HCT116 (cell line): ENCODE measurements at regions not wholly inside any gene's neighbourhood (a gene's known extent, or its start where the extent isn't known, plus 50 kb on each side); places are given as distances from the start of the nearest gene placed in this dataset.

Experiments
- ATAC-seq: fragments of 200-7000 bp; cut with Tn5 transposase; 2 replicates; pipeline ENCODE4 v1.9.1; 2020; ENCODE audit warnings: mild to moderate bottlenecking, moderate library complexity
- BruUV-seq: library from RNA; stranded (reverse); fragments of 400-500 nt; replicated peaks from 2 replicates; lab custom pipeline; 2021; lab: Mats Ljungman, UMichigan
- CTCF ChIA-PET: fragments of 300-600 bp; sonication (Branson Sonifier 250); formaldehyde crosslinking; loops from one replicate; lab custom pipeline; 2021; ENCODE audit warnings: antibody characterized with exemption; lab: Charles Lee
- POLR2A ChIA-PET: fragments of 300-600, 350-600 bp; sonication (Branson Sonifier 250); formaldehyde crosslinking; loops from one replicate; lab custom pipeline; 2021; ENCODE audit warnings: antibody characterized with exemption; lab: Charles Lee
- RAD21 ChIA-PET, 2 experiments: fragments of 300-600 bp; sonication (Branson Sonifier 250); formaldehyde crosslinking; loops; one replicate each; lab custom pipeline; 2023; ENCODE audit warnings: low total read pairs in 2 of 2; ENCODE audit not compliant: uncharacterized antibody in 2 of 2, unreplicated experiment in 2 of 2, low non-redundant PET in 1 of 2; lab: Charles Lee
- DNase-seq: peaks from one replicate; pipeline ENCODE4 v3.0.0-alpha.2; 2010; ENCODE audit warnings: low read depth, low spot score
- H2AFZ ChIP-seq: fragments of 200-600 bp; shearing (Covaris generic), sonication (generic); 2 replicates; pipeline ENCODE4 v1.6.1; 2017; ENCODE audit warnings: low read depth, mixed run types, mixed read lengths, antibody characterized with exemption, low read length; ENCODE audit not compliant: poor library complexity, severe bottlenecking
- H3K27ac ChIP-seq: 2 replicates; pipeline ENCODE4 v1.5.1; 2012; ENCODE audit warnings: low read depth, low read length
- H3K27me3 ChIP-seq: fragments of 200-600 bp; sonication (generic); 2 replicates; pipeline ENCODE4 v1.6.1; 2016; ENCODE audit warnings: mixed run types, low read length, mixed read lengths; ENCODE audit not compliant: insufficient read depth
- H3K36me3 ChIP-seq, 2 experiments: fragments of 200-500 bp in 1 of 2; fragments of 200-600 bp in 1 of 2; sonication (Bioruptor generic) in 1 of 2; sonication (generic) in 1 of 2; 2 replicates each; pipeline versions ENCODE4 v1.5.1 to v1.6.1; 2014 to 2016; ENCODE audit warnings: low read length in 2 of 2, inconsistent platforms in 1 of 2, mixed read lengths in 1 of 2, mixed run types in 1 of 2; ENCODE audit not compliant: insufficient read depth in 2 of 2, control insufficient read depth in 1 of 2
- H3K4me1 ChIP-seq, 2 experiments: fragments of 200-600 bp in 1 of 2; sonication (generic) in 1 of 2; 2 replicates each; pipeline versions ENCODE4 v1.5.1 to v1.6.1; 2012 to 2017; ENCODE audit warnings: low read length in 2 of 2, inconsistent platforms in 1 of 2, mild to moderate bottlenecking in 1 of 2, mixed read lengths in 1 of 2, mixed run types in 1 of 2, moderate library complexity in 1 of 2; ENCODE audit not compliant: insufficient read depth in 2 of 2, control insufficient read depth in 1 of 2
- H3K4me2 ChIP-seq: fragments of 200-600 bp; sonication (generic); 2 replicates; pipeline ENCODE4 v1.6.1; 2017; ENCODE audit warnings: mixed run types, low read length, mixed read lengths
- H3K4me3 ChIP-seq, 2 experiments: fragments of 200-600 bp in 1 of 2; sonication (generic) in 1 of 2; replicated peaks in 1 of 2; 2 replicates each; pipeline ENCODE4 v1.5.1; 2011 to 2016; ENCODE audit warnings: low read length in 2 of 2, control low read depth in 1 of 2, low read depth in 1 of 2, mild to moderate bottlenecking in 1 of 2, mixed read lengths in 1 of 2, mixed run types in 1 of 2
- H3K79me2 ChIP-seq: fragments of 200-600 bp; sonication (generic); 2 replicates; pipeline ENCODE4 v1.6.1; 2017; ENCODE audit warnings: mild to moderate bottlenecking, mixed run types, low read length, moderate library complexity, mixed read lengths; ENCODE audit not compliant: insufficient read depth
- H3K9ac ChIP-seq: fragments of 200-600 bp; sonication (generic); 2 replicates; pipeline ENCODE4 v1.6.1; 2016; ENCODE audit warnings: low read length, mixed read lengths
- H3K9me2 ChIP-seq: fragments of 200-600 bp; sonication (generic), shearing (Covaris generic); 2 replicates; pipeline ENCODE4 v1.6.1; 2017; ENCODE audit warnings: mixed run types, mild to moderate bottlenecking, moderate library complexity; ENCODE audit not compliant: insufficient read depth
- H3K9me3 ChIP-seq, 2 experiments: fragments of 200-500 bp in 1 of 2; fragments of 200-600 bp in 1 of 2; sonication (Bioruptor generic) in 1 of 2; sonication (generic) in 1 of 2; 2 replicates each; pipeline ENCODE4 v1.6.1; 2014 to 2017; ENCODE audit warnings: low read length in 2 of 2, mixed read lengths in 2 of 2, inconsistent platforms in 1 of 2, low read depth in 1 of 2, mild to moderate bottlenecking in 1 of 2, mixed run types in 1 of 2, moderate library complexity in 1 of 2; ENCODE audit not compliant: control insufficient read depth in 1 of 2, insufficient read depth in 1 of 2
- H4K20me1 ChIP-seq: fragments of 200-600 bp; sonication (generic), shearing (Covaris generic); 2 replicates; pipeline ENCODE4 v1.6.1; 2017; ENCODE audit warnings: mixed run types, mild to moderate bottlenecking, moderate library complexity; ENCODE audit not compliant: insufficient read depth
- ATF3 ChIP-seq: IDR thresholded peaks from 2 replicates; pipeline ENCODE4 v1.6.1; 2012
- CEBPB ChIP-seq: IDR thresholded peaks from 2 replicates; pipeline ENCODE4 v1.6.1; 2012; ENCODE audit warnings: low read depth
- ELF1 ChIP-seq: IDR thresholded peaks from 2 replicates; pipeline ENCODE4 v1.6.1; 2012; ENCODE audit warnings: low read depth, borderline replicate concordance
- POLR2A ChIP-seq: IDR thresholded peaks from 2 replicates; pipeline ENCODE4 v1.7.0; 2011; ENCODE audit warnings: borderline replicate concordance; ENCODE audit not compliant: insufficient read depth, insufficient read length; ENCODE audit errors: extremely low read depth
- SP1 ChIP-seq: IDR thresholded peaks from 2 replicates; pipeline ENCODE4 v1.6.1; 2012; ENCODE audit warnings: low read depth
- SRF ChIP-seq: IDR thresholded peaks from 2 replicates; pipeline ENCODE4 v1.6.1; 2012; ENCODE audit warnings: low read depth
- TCF7L2 ChIP-seq: IDR thresholded peaks from 2 replicates; pipeline ENCODE4 v1.7.0; 2011; ENCODE audit warnings: borderline replicate concordance, inconsistent platforms; ENCODE audit not compliant: insufficient read depth, insufficient read length; ENCODE audit errors: extremely low read depth
- YY1 ChIP-seq: IDR thresholded peaks from 2 replicates; pipeline ENCODE4 v1.6.1; 2011; ENCODE audit warnings: low read length, low read depth, moderate library complexity, mild to moderate bottlenecking; ENCODE audit not compliant: insufficient replicate concordance; ENCODE audit errors: extremely low read depth
- ZFX ChIP-seq: fragments of 450-650 bp; IDR thresholded peaks from 2 replicates; pipeline ENCODE4 v1.6.1; 2017
- intact Hi-C: fragments of 100-400 bp; cut with micrococcal nuclease; formaldehyde crosslinking; loops from 2 replicates; pipeline ENCODE4 v1.10.0; 2022
- TF ChIP-seq, protein P1 (sequence below): IDR thresholded peaks from 2 replicates; pipeline ENCODE4 v1.6.1; 2012; ENCODE audit warnings: low read depth

DNA sequence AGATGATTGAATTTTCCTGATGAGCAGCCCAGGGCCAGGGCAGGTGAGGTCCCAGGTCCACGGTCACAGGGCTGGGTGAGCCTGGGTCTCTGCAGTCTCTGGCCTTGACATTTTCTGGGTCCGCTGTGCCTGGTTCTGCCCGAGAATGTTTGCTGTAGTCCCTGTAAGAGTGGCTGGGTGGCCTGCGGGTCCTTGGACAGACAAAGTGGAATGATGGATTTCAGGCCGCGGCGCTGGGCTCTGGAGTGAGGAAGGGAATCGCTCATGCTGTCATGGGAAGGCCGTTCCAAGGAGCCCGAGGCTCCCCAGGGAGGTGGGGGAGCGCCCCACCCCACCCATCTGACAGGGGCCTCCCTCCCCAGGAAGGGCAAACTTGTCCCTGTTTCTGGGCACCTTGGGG, 153.5 kb upstream of the CIBAR2 start:
- H2AFZ ChIP-seq = no peak overlapping the region
- no TSS peak for BruUV-seq
- no peaks in the 10 kb centered on the region for H3K9me2 ChIP-seq
- no peak for ATAC-seq
- H3K4me2 ChIP-seq = no peak overlapping the region
- no peaks in the 10 kb centered on the region for H3K27me3 ChIP-seq
- H3K27ac ChIP-seq = no peak overlapping the region
- ChIA-PET POLR2A (no interaction called here), RAD21 (no interaction called here), CTCF (interaction anchor here (2.4 kb wide), 1 partner anchor 13 kb away, joined by 10 read pairs; no protein-coding TSS in a partner anchor)
- H3K79me2 ChIP-seq = no peaks in the 10 kb centered on the region
- H3K4me1 ChIP-seq = no peaks in the 10 kb centered on the region
- DNase-seq = no peak
- no peaks in the 10 kb centered on the region for H3K9me3 ChIP-seq
- TF ChIP-seq ATF3 (no peak), CEBPB (no peak), POLR2A (no peak), TCF7L2 (no peak), ELF1 (no peak), YY1 (no peak), SRF (no peak), SP1 (no peak), ZFX (no peak)
- TF ChIP-seq, protein P1, sequence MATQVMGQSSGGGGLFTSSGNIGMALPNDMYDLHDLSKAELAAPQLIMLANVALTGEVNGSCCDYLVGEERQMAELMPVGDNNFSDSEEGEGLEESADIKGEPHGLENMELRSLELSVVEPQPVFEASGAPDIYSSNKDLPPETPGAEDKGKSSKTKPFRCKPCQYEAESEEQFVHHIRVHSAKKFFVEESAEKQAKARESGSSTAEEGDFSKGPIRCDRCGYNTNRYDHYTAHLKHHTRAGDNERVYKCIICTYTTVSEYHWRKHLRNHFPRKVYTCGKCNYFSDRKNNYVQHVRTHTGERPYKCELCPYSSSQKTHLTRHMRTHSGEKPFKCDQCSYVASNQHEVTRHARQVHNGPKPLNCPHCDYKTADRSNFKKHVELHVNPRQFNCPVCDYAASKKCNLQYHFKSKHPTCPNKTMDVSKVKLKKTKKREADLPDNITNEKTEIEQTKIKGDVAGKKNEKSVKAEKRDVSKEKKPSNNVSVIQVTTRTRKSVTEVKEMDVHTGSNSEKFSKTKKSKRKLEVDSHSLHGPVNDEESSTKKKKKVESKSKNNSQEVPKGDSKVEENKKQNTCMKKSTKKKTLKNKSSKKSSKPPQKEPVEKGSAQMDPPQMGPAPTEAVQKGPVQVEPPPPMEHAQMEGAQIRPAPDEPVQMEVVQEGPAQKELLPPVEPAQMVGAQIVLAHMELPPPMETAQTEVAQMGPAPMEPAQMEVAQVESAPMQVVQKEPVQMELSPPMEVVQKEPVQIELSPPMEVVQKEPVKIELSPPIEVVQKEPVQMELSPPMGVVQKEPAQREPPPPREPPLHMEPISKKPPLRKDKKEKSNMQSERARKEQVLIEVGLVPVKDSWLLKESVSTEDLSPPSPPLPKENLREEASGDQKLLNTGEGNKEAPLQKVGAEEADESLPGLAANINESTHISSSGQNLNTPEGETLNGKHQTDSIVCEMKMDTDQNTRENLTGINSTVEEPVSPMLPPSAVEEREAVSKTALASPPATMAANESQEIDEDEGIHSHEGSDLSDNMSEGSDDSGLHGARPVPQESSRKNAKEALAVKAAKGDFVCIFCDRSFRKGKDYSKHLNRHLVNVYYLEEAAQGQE = no peak
- H4K20me1 ChIP-seq = no peaks in the 10 kb centered on the region
- intact Hi-C loops = no loop called here
- no peak overlapping the region for H3K4me3 ChIP-seq
- H3K36me3 ChIP-seq = no peaks in the 10 kb centered on the region
- H3K9ac ChIP-seq = no peak overlapping the region
